ENCODE measurements at regions not wholly inside any gene's neighbourhood (a gene's known extent, or its start where the extent isn't known, plus 50 kb on each side); places are given as distances from the start of the nearest gene placed in this dataset.

DNA sequence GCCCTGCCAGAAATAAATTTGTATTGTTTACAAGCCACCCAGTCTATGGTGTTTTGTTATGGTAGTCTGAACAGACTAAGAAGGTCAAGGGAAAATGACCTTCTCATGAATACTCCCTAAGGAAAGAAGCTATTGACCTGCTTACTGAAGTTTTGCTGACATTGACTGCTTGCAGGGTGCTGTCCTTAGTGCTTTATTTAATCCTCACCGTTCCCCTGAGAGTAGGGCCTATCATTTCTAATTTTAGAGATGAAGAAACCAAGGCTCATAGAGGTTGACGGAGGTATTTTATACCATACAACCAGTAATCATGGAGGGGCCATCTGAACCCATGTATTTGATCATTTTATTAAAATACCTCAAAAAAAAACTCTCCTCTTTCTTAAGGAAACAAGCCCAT is 66.7 kb upstream of the INCENP start:
- no peak for TF ChIP-seq EZH2 (IDR thresholded peaks at IDR 0.05; ENCODE audit: borderline replicate concordance, low read depth, low read length, poor library complexity, severe bottlenecking)
- TF ChIP-seq, protein P1, sequence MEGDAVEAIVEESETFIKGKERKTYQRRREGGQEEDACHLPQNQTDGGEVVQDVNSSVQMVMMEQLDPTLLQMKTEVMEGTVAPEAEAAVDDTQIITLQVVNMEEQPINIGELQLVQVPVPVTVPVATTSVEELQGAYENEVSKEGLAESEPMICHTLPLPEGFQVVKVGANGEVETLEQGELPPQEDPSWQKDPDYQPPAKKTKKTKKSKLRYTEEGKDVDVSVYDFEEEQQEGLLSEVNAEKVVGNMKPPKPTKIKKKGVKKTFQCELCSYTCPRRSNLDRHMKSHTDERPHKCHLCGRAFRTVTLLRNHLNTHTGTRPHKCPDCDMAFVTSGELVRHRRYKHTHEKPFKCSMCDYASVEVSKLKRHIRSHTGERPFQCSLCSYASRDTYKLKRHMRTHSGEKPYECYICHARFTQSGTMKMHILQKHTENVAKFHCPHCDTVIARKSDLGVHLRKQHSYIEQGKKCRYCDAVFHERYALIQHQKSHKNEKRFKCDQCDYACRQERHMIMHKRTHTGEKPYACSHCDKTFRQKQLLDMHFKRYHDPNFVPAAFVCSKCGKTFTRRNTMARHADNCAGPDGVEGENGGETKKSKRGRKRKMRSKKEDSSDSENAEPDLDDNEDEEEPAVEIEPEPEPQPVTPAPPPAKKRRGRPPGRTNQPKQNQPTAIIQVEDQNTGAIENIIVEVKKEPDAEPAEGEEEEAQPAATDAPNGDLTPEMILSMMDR (conservative IDR thresholded peaks at IDR 0.05; ENCODE audit: low read depth, low read length): no peak

All from A673 (cell line).